ENCODE measurements at regions not wholly inside any gene's neighbourhood (a gene's known extent, or its start where the extent isn't known, plus 50 kb on each side); places are given as distances from the start of the nearest gene placed in this dataset.
"Not testable (repeated sequence)": the region's sequence is repeated elsewhere in the genome, so short reads cannot be mapped to it uniquely, and the experiment has no call there.

- TF ChIP-seq E2F6 (IDR thresholded peaks at IDR 0.05) = no peak
- TF ChIP-seq SP4 (IDR thresholded peaks at IDR 0.05; ENCODE audit: low read length) = no peak
- TF ChIP-seq YY1 (IDR thresholded peaks at IDR 0.05; ENCODE audit: low read depth, low read length) = no peak
- TF ChIP-seq NANOG (IDR thresholded peaks at IDR 0.05; ENCODE audit: insufficient read depth, low read depth, low read length, poor library complexity, severe bottlenecking) = no peak
- TF ChIP-seq KDM1A (IDR thresholded peaks at IDR 0.05; ENCODE audit: borderline replicate concordance, low read length) = no peak
Measured at GRCh38 chr6:120272038-120272437, 922.5 kb upstream of the MAN1A1 start (continued).

- H2BK15ac ChIP-seq (ENCODE audit: low read length); H2BK5ac ChIP-seq (ENCODE audit: low read depth, low read length); DNase-seq (ENCODE audit: low read depth in 1 of 2, low spot score in 2 of 2); H4K5ac ChIP-seq (ENCODE audit: insufficient read length, low read depth, low read length); H4K20me1 ChIP-seq (replicated peaks in 1 of 2; ENCODE audit: control insufficient read depth in 1 of 2, insufficient read depth in 2 of 2, low read length in 2 of 2); H2BK12ac ChIP-seq (ENCODE audit: low read depth, low read length); H3K56ac ChIP-seq (replicated peaks; ENCODE audit: insufficient read length, low read depth, low read length); H2AK5ac ChIP-seq (ENCODE audit: low read depth, low read length); FAIRE-seq; H3K27ac ChIP-seq (ENCODE audit: low read depth, low read length); H4K91ac ChIP-seq (replicated peaks; ENCODE audit: insufficient read length, low read length); H3K79me2 ChIP-seq (ENCODE audit: control insufficient read depth in 1 of 2, insufficient read depth in 2 of 2, low read length in 2 of 2); H3K14ac ChIP-seq (ENCODE audit: insufficient read length); H3K36me3 ChIP-seq (ENCODE audit: control insufficient read depth in 2 of 4, insufficient read depth in 4 of 4, low read length in 3 of 4); H3K4me3 ChIP-seq (ENCODE audit: extremely low read depth in 1 of 4, insufficient read depth in 2 of 4, low read depth in 3 of 4, low read length in 4 of 4); H2BK20ac ChIP-seq (ENCODE audit: low read length); H3K4ac ChIP-seq (replicated peaks; ENCODE audit: insufficient read length, low read depth, low read length); H3K4me1 ChIP-seq (replicated peaks in 1 of 4; ENCODE audit: control insufficient read depth in 3 of 4, insufficient read depth in 4 of 4, low read length in 3 of 4); H3K23me2 ChIP-seq (ENCODE audit: low read depth, low read length); H2BK120ac ChIP-seq (replicated peaks; ENCODE audit: low read depth, low read length); H3K23ac ChIP-seq (ENCODE audit: insufficient read length); H3K4me2 ChIP-seq (ENCODE audit: insufficient read depth in 1 of 2, low read depth in 2 of 2, low read length in 2 of 2); H2AFZ ChIP-seq (ENCODE audit: low read length); H3K9ac ChIP-seq (replicated peaks in 1 of 4; ENCODE audit: extremely low read depth in 1 of 4, low read depth in 3 of 4, low read length in 3 of 4); H3K18ac ChIP-seq (ENCODE audit: extremely low read depth, low read length); CTCF ChIA-PET (ENCODE audit: partially characterized antibody); H3K27me3 ChIP-seq (replicated peaks in 1 of 4; ENCODE audit: control insufficient read depth in 3 of 4, extremely low read depth in 1 of 4, insufficient read depth in 3 of 4, low read length in 3 of 4); H3K79me1 ChIP-seq (ENCODE audit: low read depth, low read length); H3K9me3 ChIP-seq (ENCODE audit: insufficient read depth in 2 of 2, low read depth in 1 of 2, low read length in 1 of 2); H4K8ac ChIP-seq (ENCODE audit: extremely low read depth, insufficient read depth, low read length); POLR2A ChIA-PET (ENCODE audit: partially characterized antibody): not testable (repeated sequence)
- WGBS, 2 experiments (ENCODE audit: extremely low coverage in 1 of 2, insufficient coverage in 1 of 2, insufficient read length in 1 of 2, insufficient replicate concordance in 2 of 2, low coverage in 1 of 2, low lambda C conversion rate in 2 of 2, missing lambda C conversion rate in 1 of 2) = 91% methylated on average over 5 of the region's 9 CpGs; no CpG with 5 or more reads in 1 of the 2 experiments
Measured at GRCh38 chr6:120268256-120268655, 918.7 kb upstream of the MAN1A1 start.
